T-helper 17 cell (primary cell): ENCODE measurements at regions not wholly inside any gene's neighbourhood (a gene's known extent, or its start where the extent isn't known, plus 50 kb on each side); places are given as distances from the start of the nearest gene placed in this dataset.

ENCODE experiments used
- ATAC-seq: fragments of 150-1000 bp; cut with Tn5 transposase; 2 replicates; pipeline ENCODE4 v1.10.0; 2021; ENCODE audit warnings: mild to moderate bottlenecking, moderate library complexity
- DNase-seq, 3 donors: peaks; one replicate each; pipeline versions ENCODE4 v3.0.0 to v3.0.0-alpha.2; 2020 to 2021
- H3K9me3 ChIP-seq: one replicate; pipeline ENCODE4 v1.7.0; 2013; ENCODE audit warnings: low read length, mild to moderate bottlenecking; ENCODE audit not compliant: control insufficient read depth, poor library complexity, severe bottlenecking
- H3K27ac Mint-ChIP-seq: one replicate; pipeline ENCODE4 v1.8.0; 2022; ENCODE audit warnings: mild to moderate bottlenecking, moderate library complexity, mixed read lengths
- H3K27me3 Mint-ChIP-seq: one replicate; pipeline ENCODE4 v1.8.0; 2022; ENCODE audit warnings: mixed read lengths
- H3K36me3 Mint-ChIP-seq: one replicate; pipeline ENCODE4 v1.8.0; 2022; ENCODE audit warnings: low read depth, mixed read lengths
- H3K4me1 Mint-ChIP-seq: one replicate; pipeline ENCODE4 v1.8.0; 2022; ENCODE audit warnings: mild to moderate bottlenecking, mixed read lengths
- H3K4me3 Mint-ChIP-seq: one replicate; pipeline ENCODE4 v1.8.0; 2022; ENCODE audit warnings: mild to moderate bottlenecking, moderate library complexity, mixed read lengths

GRCh38 chr22:27482402-27482801 lies 319.2 kb downstream of the MN1 start:
- peaks cover 11% of the 10 kb centered on the region for H3K27me3 Mint-ChIP-seq
- H3K4me3 Mint-ChIP-seq, result no peak overlapping the region
- no peaks in the 10 kb centered on the region for H3K9me3 ChIP-seq
- H3K27ac Mint-ChIP-seq, result no peak overlapping the region
- H3K36me3 Mint-ChIP-seq, result no peaks in the 10 kb centered on the region
- ATAC-seq (no peak), DNase-seq (no peak)
- no peaks in the 10 kb centered on the region for H3K4me1 Mint-ChIP-seq

GRCh38 chr22:27483095-27483785 lies 318.3 kb downstream of the MN1 start:
- no peaks in the 10 kb centered on the region for H3K9me3 ChIP-seq
- Mint-ChIP-seq H3K27ac (no peak overlapping the region), H3K27me3 (peaks cover 17% of the 10 kb centered on the region)

GRCh38 chr22:27485842-27486241 lies 315.7 kb downstream of the MN1 start:
- Mint-ChIP-seq H3K27me3 (peaks cover 17% of the 10 kb centered on the region), H3K4me3 (no peak overlapping the region)
- no peak for ATAC-seq

More at GRCh38 chr22:27483095-27483785, 318.3 kb downstream of the MN1 start:
- H3K4me3 Mint-ChIP-seq, result no peak overlapping the region
- no peak for ATAC-seq
- H3K36me3 Mint-ChIP-seq, result peaks cover 2% of the 10 kb centered on the region
- no peaks in the 10 kb centered on the region for H3K4me1 Mint-ChIP-seq
- no peak for DNase-seq

GRCh38 chr22:27487600-27488452 lies 313.7 kb downstream of the MN1 start:
- Mint-ChIP-seq H3K4me3 (no peak overlapping the region), H3K27ac (no peak overlapping the region), H3K36me3 (peaks cover 2% of the 10 kb centered on the region), H3K27me3 (peaks cover 11% of the 10 kb centered on the region), H3K4me1 (no peaks in the 10 kb centered on the region)
- ATAC-seq, result no peak
- DNase-seq, result no peak
- H3K9me3 ChIP-seq, result no peaks in the 10 kb centered on the region

More at GRCh38 chr22:27485842-27486241, 315.7 kb downstream of the MN1 start:
- Mint-ChIP-seq H3K36me3 (peaks cover 2% of the 10 kb centered on the region), H3K4me1 (no peaks in the 10 kb centered on the region), H3K27ac (no peak overlapping the region)
- H3K9me3 ChIP-seq, result no peaks in the 10 kb centered on the region
- DNase-seq, result no peak

GRCh38 chr22:27488456-27489177 lies 312.9 kb downstream of the MN1 start:
- no peaks in the 10 kb centered on the region for H3K9me3 ChIP-seq
- no peak overlapping the region for H3K27ac Mint-ChIP-seq
- peaks cover 9% of the 10 kb centered on the region for H3K27me3 Mint-ChIP-seq
- H3K36me3 Mint-ChIP-seq, result peaks cover 2% of the 10 kb centered on the region
- H3K4me1 Mint-ChIP-seq, result no peaks in the 10 kb centered on the region
- ATAC-seq, result no peak
- DNase-seq, result no peak
- H3K4me3 Mint-ChIP-seq, result no peak overlapping the region

- H3K27ac Mint-ChIP-seq, result no peak overlapping the region
- H3K4me1 Mint-ChIP-seq, result no peaks in the 10 kb centered on the region
- peaks cover 2% of the 10 kb centered on the region for H3K36me3 Mint-ChIP-seq
- peaks cover 9% of the 10 kb centered on the region for H3K27me3 Mint-ChIP-seq
- H3K9me3 ChIP-seq, result no peaks in the 10 kb centered on the region
- ATAC-seq, result no peak
- DNase-seq, result no peak
- H3K4me3 Mint-ChIP-seq, result no peak overlapping the region
These were observed 312.3 kb downstream of the MN1 start for GRCh38 chr22:27489178-27489675.

GRCh38 chr22:27490080-27490479 lies 311.5 kb downstream of the MN1 start:
- Mint-ChIP-seq H3K36me3 (peaks cover 2% of the 10 kb centered on the region), H3K4me3 (no peak overlapping the region), H3K27me3 (peaks cover 9% of the 10 kb centered on the region), H3K27ac (no peak overlapping the region), H3K4me1 (no peaks in the 10 kb centered on the region)
- ATAC-seq, result no peak
- DNase-seq, result no peak
- no peaks in the 10 kb centered on the region for H3K9me3 ChIP-seq

- Mint-ChIP-seq H3K27ac (no peak overlapping the region), H3K4me3 (no peak overlapping the region), H3K4me1 (no peaks in the 10 kb centered on the region), H3K36me3 (peaks cover 2% of the 10 kb centered on the region), H3K27me3 (peaks cover 9% of the 10 kb centered on the region)
- DNase-seq, result no peak
- ATAC-seq, result no peak
- no peaks in the 10 kb centered on the region for H3K9me3 ChIP-seq
These were observed 309.7 kb downstream of the MN1 start for GRCh38 chr22:27491888-27492287.

- no peaks in the 10 kb centered on the region for H3K36me3 Mint-ChIP-seq
- ATAC-seq (no peak), DNase-seq (no peak)
- peaks cover 3% of the 10 kb centered on the region for H3K27me3 Mint-ChIP-seq
- H3K4me1 Mint-ChIP-seq, result no peaks in the 10 kb centered on the region
- H3K9me3 ChIP-seq, result no peaks in the 10 kb centered on the region
- no peak overlapping the region for H3K4me3 Mint-ChIP-seq
- no peak overlapping the region for H3K27ac Mint-ChIP-seq
These were observed 308.9 kb downstream of the MN1 start for GRCh38 chr22:27492566-27493201.

GRCh38 chr22:27493796-27494195 lies 307.8 kb downstream of the MN1 start:
- Mint-ChIP-seq H3K27me3 (no peaks in the 10 kb centered on the region), H3K36me3 (no peaks in the 10 kb centered on the region), H3K27ac (no peak overlapping the region), H3K4me1 (no peaks in the 10 kb centered on the region), H3K4me3 (no peak overlapping the region)
- DNase-seq (no peak), ATAC-seq (no peak)
- H3K9me3 ChIP-seq, result no peaks in the 10 kb centered on the region

GRCh38 chr22:27494785-27495184 lies 306.8 kb downstream of the MN1 start:
- H3K27me3 Mint-ChIP-seq, result no peaks in the 10 kb centered on the region
- DNase-seq, result no peak
- no peaks in the 10 kb centered on the region for H3K4me1 Mint-ChIP-seq
- no peak overlapping the region for H3K27ac Mint-ChIP-seq
- no peak overlapping the region for H3K4me3 Mint-ChIP-seq
- H3K9me3 ChIP-seq, result no peaks in the 10 kb centered on the region
- no peak for ATAC-seq
- no peaks in the 10 kb centered on the region for H3K36me3 Mint-ChIP-seq

- ATAC-seq (no peak), DNase-seq (no peak)
- H3K9me3 ChIP-seq, result no peaks in the 10 kb centered on the region
- H3K36me3 Mint-ChIP-seq, result no peaks in the 10 kb centered on the region
- H3K4me1 Mint-ChIP-seq, result no peaks in the 10 kb centered on the region
- no peaks in the 10 kb centered on the region for H3K27me3 Mint-ChIP-seq
- H3K4me3 Mint-ChIP-seq, result no peak overlapping the region
- H3K27ac Mint-ChIP-seq, result no peak overlapping the region
These were observed 306.2 kb downstream of the MN1 start for GRCh38 chr22:27495325-27495724.

GRCh38 chr22:27499121-27499520 lies 302.4 kb downstream of the MN1 start:
- Mint-ChIP-seq H3K27me3 (no peaks in the 10 kb centered on the region), H3K27ac (no peak overlapping the region), H3K4me1 (no peaks in the 10 kb centered on the region), H3K36me3 (no peaks in the 10 kb centered on the region), H3K4me3 (no peak overlapping the region)
- DNase-seq (no peak), ATAC-seq (no peak)
- no peaks in the 10 kb centered on the region for H3K9me3 ChIP-seq
